CD14-positive monocyte (primary cell): ENCODE measurements at regions not wholly inside any gene's neighbourhood (a gene's known extent, or its start where the extent isn't known, plus 50 kb on each side); places are given as distances from the start of the nearest gene placed in this dataset.

Experiments used
- DNase-seq, 3 donors: peaks; one replicate each; pipeline ENCODE4 v3.0.0-alpha.2; 2011 to 2022
- H2AFZ ChIP-seq: 2 replicates; pipeline ENCODE4 v1.6.0; 2012; ENCODE audit warnings: mild to moderate bottlenecking, low read depth, low read length, inconsistent platforms; ENCODE audit not compliant: insufficient read depth, poor library complexity, severe bottlenecking
- H3K27ac ChIP-seq, 2 donors: 1 replicate in 1 of 2; 2 replicates in 1 of 2; pipeline ENCODE4 v1.5.1; 2012 to 2013; ENCODE audit warnings: low read length in 2 of 2, control low read depth in 1 of 2, inconsistent platforms in 1 of 2, low read depth in 1 of 2, mild to moderate bottlenecking in 1 of 2
- H3K27me3 ChIP-seq, 2 donors: one replicate each; pipeline versions ENCODE4 v1.6.0 to v1.6.1; 2011 to 2013; ENCODE audit warnings: low read length in 2 of 2; ENCODE audit not compliant: control insufficient read depth in 2 of 2, insufficient read depth in 2 of 2
- H3K36me3 ChIP-seq, 2 donors: replicated peaks in 1 of 2; 1 replicate in 1 of 2; 2 replicates in 1 of 2; pipeline versions ENCODE4 v1.5.1 to v1.6.1; 2012 to 2013; ENCODE audit warnings: low read length in 2 of 2, control low read depth in 1 of 2, inconsistent platforms in 1 of 2, mild to moderate bottlenecking in 1 of 2; ENCODE audit not compliant: insufficient read depth in 2 of 2, control insufficient read depth in 1 of 2
- H3K4me1 ChIP-seq, 2 donors: 1 replicate in 1 of 2; 2 replicates in 1 of 2; pipeline versions ENCODE4 v1.5.1 to v1.6.1; 2012 to 2013; ENCODE audit warnings: low read length in 2 of 2, control low read depth in 1 of 2, inconsistent platforms in 1 of 2, mild to moderate bottlenecking in 1 of 2, moderate library complexity in 1 of 2; ENCODE audit not compliant: insufficient read depth in 2 of 2, control insufficient read depth in 1 of 2
- H3K4me2 ChIP-seq: replicated peaks from 2 replicates; pipeline ENCODE3; 2012; ENCODE audit warnings: low read length, moderate library complexity, mild to moderate bottlenecking; ENCODE audit not compliant: poor library complexity, severe bottlenecking; ENCODE audit errors: extremely low read depth
- H3K4me3 ChIP-seq, 3 experiments: fragments of 200-600 bp in 1 of 3; sonication (generic) in 1 of 3; replicated peaks in 1 of 3; 1 replicate in 2 of 3; 2 replicates in 1 of 3; pipeline ENCODE4 v1.5.1; 2011 to 2013; ENCODE audit warnings: low read length in 3 of 3, mild to moderate bottlenecking in 3 of 3, control low read depth in 2 of 3, low read depth in 2 of 3, inconsistent platforms in 1 of 3, moderate library complexity in 1 of 3
- H3K79me2 ChIP-seq: 2 replicates; pipeline ENCODE4 v1.6.0; 2012; ENCODE audit warnings: mild to moderate bottlenecking, control low read depth, inconsistent platforms, low read length, moderate library complexity; ENCODE audit not compliant: insufficient read depth
- H3K9ac ChIP-seq: 2 replicates; pipeline ENCODE4 v1.6.0; 2017; ENCODE audit warnings: low read length, mild to moderate bottlenecking; ENCODE audit not compliant: insufficient read depth, poor library complexity, severe bottlenecking
- H3K9me3 ChIP-seq, 2 donors: replicated peaks in 1 of 2; 1 replicate in 1 of 2; 2 replicates in 1 of 2; pipeline versions ENCODE4 v1.5.1 to v1.6.1; 2012 to 2013; ENCODE audit warnings: low read length in 2 of 2, control low read depth in 1 of 2; ENCODE audit not compliant: control insufficient read depth in 1 of 2, insufficient read depth in 1 of 2
- H4K20me1 ChIP-seq: 2 replicates; pipeline ENCODE4 v1.6.0; 2012; ENCODE audit warnings: mild to moderate bottlenecking, low read length, control low read depth, moderate library complexity; ENCODE audit not compliant: insufficient read depth
- H3K27ac Mint-ChIP-seq, 7 donors: one replicate each; pipeline ENCODE4 v1.8.0; 2020; ENCODE audit warnings: mild to moderate bottlenecking in 7 of 7, mixed read lengths in 7 of 7, moderate library complexity in 6 of 7, inconsistent platforms in 2 of 7
- H3K27me3 Mint-ChIP-seq, 3 donors: one replicate each; pipeline ENCODE4 v1.8.0; 2021 to 2022; ENCODE audit warnings: low read depth in 3 of 3, mild to moderate bottlenecking in 3 of 3, mixed read lengths in 3 of 3, moderate library complexity in 3 of 3, inconsistent platforms in 1 of 3
- H3K36me3 Mint-ChIP-seq, 2 donors: one replicate each; pipeline ENCODE4 v1.8.0; 2020; ENCODE audit warnings: mixed read lengths in 2 of 2, inconsistent platforms in 1 of 2, mild to moderate bottlenecking in 1 of 2
- H3K4me1 Mint-ChIP-seq: one replicate; pipeline ENCODE4 v1.8.0; 2020; ENCODE audit warnings: mild to moderate bottlenecking, mixed read lengths
- H3K4me3 Mint-ChIP-seq, 2 donors: one replicate each; pipeline ENCODE4 v1.8.0; 2020; ENCODE audit warnings: mild to moderate bottlenecking in 2 of 2, mixed read lengths in 2 of 2, moderate library complexity in 1 of 2
- H3K9me3 Mint-ChIP-seq, 7 donors: one replicate each; pipeline ENCODE4 v1.8.0; 2020 to 2022; ENCODE audit warnings: mixed read lengths in 7 of 7, mild to moderate bottlenecking in 6 of 7, moderate library complexity in 6 of 7, inconsistent platforms in 2 of 7
- CTCF ChIP-seq: fragments of 200-600 bp; IDR thresholded peaks from one replicate; pipeline ENCODE4 v1.8.0; 2022; ENCODE audit warnings: antibody characterized with exemption, mild to moderate bottlenecking
- WGBS: methylation state at CpG from one replicate; pipeline ENCODE4 v1.1.5; 2013; ENCODE audit warnings: missing lambda C conversion rate; ENCODE audit not compliant: insufficient coverage; 5-methylcytosine and 5-hydroxymethylcytosine counted together
- intact Hi-C, 2 donors: fragments of 100-400 bp; cut with micrococcal nuclease; formaldehyde crosslinking; loops; one replicate each; pipeline versions ENCODE4 v1.15.0 to v1.15.1; 2023

- Mint-ChIP-seq H3K9me3 (peaks cover 10 to 34% (median 15%) of the 10 kb centered on the region in 7 donors), H3K27me3 (peaks cover 3 to 11% (median 10%) of the 10 kb centered on the region in 3 donors), H3K27ac (no peak overlapping the region), H3K4me1 (no peaks in the 10 kb centered on the region), H3K36me3 (no peaks in the 10 kb centered on the region), H3K4me3 (no peak overlapping the region)
- no peak overlapping the region for H3K9ac ChIP-seq
- no peaks in the 10 kb centered on the region for H4K20me1 ChIP-seq
- no peak for TF ChIP-seq CTCF
- no peak for DNase-seq
- H2AFZ ChIP-seq: no peak overlapping the region
- H3K27me3 ChIP-seq: no peaks in the 10 kb centered on the region
- WGBS: no CpG with 5 or more reads among the region's 4 CpGs
- no peak overlapping the region for H3K4me2 ChIP-seq
- H3K79me2 ChIP-seq: no peaks in the 10 kb centered on the region
- peaks cover 10 to 33% of the 10 kb centered on the region in 2 donors for H3K9me3 ChIP-seq
- no peak overlapping the region for H3K27ac ChIP-seq
- no peaks in the 10 kb centered on the region for H3K4me1 ChIP-seq
- H3K4me3 ChIP-seq: no peak overlapping the region
- intact Hi-C loops: no loop called here
- H3K36me3 ChIP-seq: no peaks in the 10 kb centered on the region
Measured at GRCh38 chr4:4808086-4808485, 51.4 kb upstream of the MSX1 start.

GRCh38 chr4:4805887-4806286 lies 53.6 kb upstream of the MSX1 start:
- peaks cover 2 to 5% (median 3%) of the 10 kb centered on the region in 3 donors for H3K27me3 Mint-ChIP-seq
- no peaks in the 10 kb centered on the region for H3K36me3 Mint-ChIP-seq
- H3K27ac ChIP-seq: no peak overlapping the region
- peaks cover 7 to 31% (median 11%) of the 10 kb centered on the region in 7 donors for H3K9me3 Mint-ChIP-seq
- DNase-seq: no peak
- H3K79me2 ChIP-seq: no peaks in the 10 kb centered on the region
- H3K36me3 ChIP-seq: no peaks in the 10 kb centered on the region
- no peak overlapping the region for H2AFZ ChIP-seq
- WGBS: 88% methylated on average over 5 of the region's 8 CpGs
- no peaks in the 10 kb centered on the region for H3K4me1 Mint-ChIP-seq
- no peak overlapping the region for H3K9ac ChIP-seq
- no peak overlapping the region for H3K4me3 Mint-ChIP-seq
- H3K27me3 ChIP-seq: no peaks in the 10 kb centered on the region
- no peak overlapping the region for H3K4me3 ChIP-seq
- TF ChIP-seq CTCF: no peak
- H3K4me1 ChIP-seq: no peaks in the 10 kb centered on the region
- H3K27ac Mint-ChIP-seq: no peak overlapping the region
- intact Hi-C loops: no loop called here
- no peaks in the 10 kb centered on the region for H4K20me1 ChIP-seq
- H3K4me2 ChIP-seq: no peak overlapping the region
- H3K9me3 ChIP-seq: peaks cover 10 to 28% of the 10 kb centered on the region in 2 donors
